G401 (cell line): ENCODE measurements at regions not wholly inside any gene's neighbourhood (a gene's known extent, or its start where the extent isn't known, plus 50 kb on each side); places are given as distances from the start of the nearest gene placed in this dataset.
A peak's percentile ranks its signal among the peaks of the same experiment; 100 is the strongest.
"Not testable (repeated sequence)": the region's sequence is repeated elsewhere in the genome, so short reads cannot be mapped to it uniquely, and the experiment has no call there.

Experiments used
- DNase-seq: peaks from one replicate; pipeline ENCODE4 v3.0.0-alpha.2; 2015; ENCODE audit warnings: low spot score
- in situ Hi-C: cut with HindIII; loops from 2 replicates; pipeline ENCODE4 v1.10.0; 2016; ENCODE audit warnings: low sequenced_read_pairs, mixed read lengths

GRCh38 chr15:35289024-35289617 lies 204.0 kb upstream of the NANOGP8 start:
- in situ Hi-C loops: no loop called here
- DNase-seq: peak; percentile 70

GRCh38 chr15:35288580-35288979 lies 203.5 kb upstream of the NANOGP8 start:
- in situ Hi-C loops: no loop called here
- DNase-seq: no peak

GRCh38 chr15:35286721-35287120 lies 201.6 kb upstream of the NANOGP8 start:
- in situ Hi-C loops: no loop called here
- DNase-seq: no peak

- no peak for DNase-seq
- in situ Hi-C loops: no loop called here
Observed at GRCh38 chr15:35282965-35283496, 197.9 kb upstream of the NANOGP8 start.

GRCh38 chr15:35281515-35281914 lies 196.4 kb upstream of the NANOGP8 start:
- in situ Hi-C loops: no loop called here
- no peak for DNase-seq

- DNase-seq: no peak
- in situ Hi-C loops: no loop called here
Observed at GRCh38 chr15:35279811-35280210, 194.7 kb upstream of the NANOGP8 start.

GRCh38 chr15:35271371-35272043 lies 186.4 kb upstream of the NANOGP8 start:
- DNase-seq: no peak
- in situ Hi-C loops: no loop called here

- DNase-seq: no peak
- in situ Hi-C loops: no loop called here
Observed at GRCh38 chr15:35260941-35261340, 175.8 kb upstream of the NANOGP8 start.

GRCh38 chr15:35260274-35260673 lies 175.2 kb upstream of the NANOGP8 start:
- in situ Hi-C loops: not testable (repeated sequence)

GRCh38 chr15:35256551-35256950 lies 171.5 kb upstream of the NANOGP8 start:
- peak; percentile 36 for DNase-seq
- in situ Hi-C loops: no loop called here

More at GRCh38 chr15:35260274-35260673, 175.2 kb upstream of the NANOGP8 start:
- not testable (repeated sequence) for DNase-seq

GRCh38 chr15:35256141-35256540 lies 171.0 kb upstream of the NANOGP8 start:
- in situ Hi-C loops: no loop called here
- no peak for DNase-seq

GRCh38 chr15:35254908-35255307 lies 169.8 kb upstream of the NANOGP8 start:
- in situ Hi-C loops: not testable (repeated sequence)
- DNase-seq: peak; percentile 45

- DNase-seq: no peak
- in situ Hi-C loops: no loop called here
Observed at GRCh38 chr15:35254062-35254461, 169.0 kb upstream of the NANOGP8 start.

GRCh38 chr15:35252351-35252865 lies 167.3 kb upstream of the NANOGP8 start:
- peak; percentile 68 for DNase-seq
- in situ Hi-C loops: no loop called here

GRCh38 chr15:35247150-35247549 lies 162.1 kb upstream of the NANOGP8 start:
- in situ Hi-C loops: no loop called here
- DNase-seq: no peak

GRCh38 chr15:35246451-35246850 lies 161.4 kb upstream of the NANOGP8 start:
- peak; percentile 67 for DNase-seq
- in situ Hi-C loops: no loop called here

- peak; percentile 26 for DNase-seq
- in situ Hi-C loops: not testable (repeated sequence)
Observed at GRCh38 chr15:35245681-35246080, 160.6 kb upstream of the NANOGP8 start.

GRCh38 chr15:35244227-35244626 lies 159.1 kb upstream of the NANOGP8 start:
- in situ Hi-C loops: no loop called here

GRCh38 chr15:35243758-35244157 lies 158.7 kb upstream of the NANOGP8 start:
- in situ Hi-C loops: no loop called here
- no peak for DNase-seq

More at GRCh38 chr15:35244227-35244626, 159.1 kb upstream of the NANOGP8 start:
- no peak for DNase-seq

- DNase-seq, in situ Hi-C loops: not testable (repeated sequence)
Observed at GRCh38 chr15:35239693-35240092, 154.6 kb upstream of the NANOGP8 start.
